ENCODE measurements at regions not wholly inside any gene's neighbourhood (a gene's known extent, or its start where the extent isn't known, plus 50 kb on each side); places are given as distances from the start of the nearest gene placed in this dataset.
"Not testable (repeated sequence)": the region's sequence is repeated elsewhere in the genome, so short reads cannot be mapped to it uniquely, and the experiment has no call there.

DNA sequence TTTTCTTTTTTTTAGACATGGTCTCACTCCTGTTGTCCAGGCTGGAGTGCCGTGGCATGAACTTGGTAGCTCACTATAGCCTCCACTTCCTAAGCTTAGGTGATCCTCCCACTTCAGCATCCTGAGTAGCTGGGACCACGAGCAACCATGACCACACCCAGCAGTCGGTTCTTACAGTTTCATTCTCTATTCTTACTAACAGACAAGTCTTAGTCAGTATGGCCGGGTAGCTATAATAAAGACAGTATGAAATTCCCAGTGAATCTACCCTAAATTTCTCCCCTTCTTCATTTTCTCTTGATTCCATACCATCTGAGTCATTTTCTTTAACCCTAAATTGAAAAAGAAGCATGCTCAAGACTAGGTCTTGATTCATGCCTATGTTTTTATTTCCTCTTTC, 775.3 kb upstream of the NRXN1 start:
- DNase-seq, result no peak

DNA sequence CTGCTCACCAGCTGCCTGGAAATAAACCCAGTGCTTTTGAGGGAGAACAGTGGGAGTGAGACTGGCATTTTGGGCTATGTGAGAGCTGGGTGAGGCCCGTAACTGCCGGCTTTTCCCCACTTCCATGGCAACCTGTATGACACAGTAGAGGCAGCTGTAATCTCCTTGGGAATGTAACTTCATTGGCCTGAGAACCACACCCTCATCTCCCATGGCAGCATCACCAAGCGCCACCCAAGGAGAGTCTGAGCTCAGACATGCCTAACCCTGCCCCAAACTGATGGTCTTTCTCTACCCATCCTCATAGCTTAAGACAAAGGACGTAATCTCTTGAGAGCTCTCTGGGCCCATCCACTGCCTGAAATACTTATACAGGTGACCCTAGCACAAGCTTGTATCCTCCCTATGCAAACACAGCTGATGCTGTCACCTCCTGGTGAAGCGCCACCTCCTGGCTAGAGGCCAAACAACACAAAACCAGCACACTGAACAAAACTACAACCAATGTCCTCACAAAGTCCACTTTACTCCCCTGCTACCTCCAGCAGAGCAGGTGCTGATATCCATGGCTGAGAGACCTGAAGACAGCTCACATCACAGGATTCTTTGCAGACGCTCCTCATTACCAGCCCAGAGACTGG, 763.4 kb upstream of the NRXN1 start:
- no peak for DNase-seq

DNA sequence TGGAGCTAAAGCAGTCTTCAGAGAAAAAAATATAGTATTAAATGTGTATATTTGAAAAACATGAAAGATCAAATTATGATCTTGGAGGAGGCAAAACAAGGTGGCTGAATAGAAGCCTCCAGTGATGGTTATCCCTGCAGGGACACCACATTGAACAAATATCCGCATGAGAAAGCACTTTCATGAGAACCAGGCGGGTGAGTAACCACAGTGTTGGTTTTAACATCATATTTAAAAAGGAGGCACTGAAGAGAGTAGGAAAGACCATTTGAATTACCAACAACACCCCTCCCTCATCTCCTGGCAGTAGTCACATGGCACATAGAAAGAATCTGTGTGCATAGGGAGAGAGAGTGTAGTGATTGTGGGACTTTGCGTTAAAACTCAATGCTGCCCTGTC, 759.6 kb upstream of the NRXN1 start:
- no peak for DNase-seq

GRCh38 chr2:51790854-51791253, 758.9 kb upstream of the NRXN1 start:
- no peak for DNase-seq

DNA sequence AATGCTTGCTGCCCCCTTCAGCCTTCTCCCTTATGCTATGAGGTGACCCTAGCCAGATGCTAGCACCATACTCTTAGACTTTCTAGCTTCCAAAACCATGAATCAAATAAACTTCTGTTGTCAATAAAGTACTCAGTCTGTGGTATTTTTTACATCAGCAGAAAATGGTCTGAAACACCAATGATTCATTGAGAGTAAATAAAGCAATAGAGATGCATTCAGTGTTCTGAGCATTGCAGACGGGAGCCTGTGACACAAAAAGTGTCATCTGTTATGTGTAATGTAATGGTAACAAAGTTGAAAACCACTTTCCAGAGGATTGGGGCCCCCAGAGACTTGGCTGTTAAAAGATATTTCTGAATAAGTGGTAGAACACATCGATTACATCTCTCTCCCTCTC, 758.0 kb upstream of the NRXN1 start:
- DNase-seq, result no peak

DNA sequence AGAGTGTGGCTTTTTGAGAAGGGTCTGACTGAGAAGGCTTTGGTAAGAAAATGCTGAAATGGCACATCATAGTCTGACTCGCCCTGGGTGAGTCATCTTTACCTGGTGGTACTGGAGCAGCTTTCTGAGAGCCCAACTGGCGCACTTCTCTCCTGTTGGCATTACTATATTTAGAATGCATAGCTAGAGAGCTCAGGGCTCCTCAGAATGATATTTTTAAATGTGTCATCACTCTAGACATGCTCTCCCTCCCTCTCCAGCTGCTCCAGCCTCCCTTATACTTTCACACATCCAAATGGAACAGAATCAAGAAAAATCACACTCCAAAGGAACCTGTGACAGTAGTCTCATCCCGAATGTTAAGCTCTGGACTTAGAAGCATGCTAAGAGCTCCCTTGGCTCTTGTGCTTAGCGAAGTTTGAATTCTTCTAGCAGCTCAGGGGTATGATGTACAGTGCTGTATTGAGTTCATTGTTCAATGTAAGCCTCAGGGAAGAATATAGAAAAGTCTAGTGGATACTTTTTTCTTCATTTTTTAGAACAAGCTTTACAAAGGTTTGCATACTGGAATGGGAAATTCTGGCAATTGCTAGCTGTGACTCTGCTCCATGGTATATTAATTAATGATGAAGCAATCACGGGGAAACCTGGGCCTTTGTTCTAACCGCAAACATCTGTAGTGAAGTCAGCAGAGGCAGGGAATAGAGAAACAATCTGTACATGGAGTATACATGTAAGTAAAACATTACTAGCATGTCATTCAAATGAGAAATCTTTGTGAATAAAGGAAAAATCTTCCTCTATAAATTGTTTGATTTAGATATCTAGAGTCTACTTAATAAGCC, 751.2 kb upstream of the NRXN1 start:
- DNase-seq, result no peak

DNA sequence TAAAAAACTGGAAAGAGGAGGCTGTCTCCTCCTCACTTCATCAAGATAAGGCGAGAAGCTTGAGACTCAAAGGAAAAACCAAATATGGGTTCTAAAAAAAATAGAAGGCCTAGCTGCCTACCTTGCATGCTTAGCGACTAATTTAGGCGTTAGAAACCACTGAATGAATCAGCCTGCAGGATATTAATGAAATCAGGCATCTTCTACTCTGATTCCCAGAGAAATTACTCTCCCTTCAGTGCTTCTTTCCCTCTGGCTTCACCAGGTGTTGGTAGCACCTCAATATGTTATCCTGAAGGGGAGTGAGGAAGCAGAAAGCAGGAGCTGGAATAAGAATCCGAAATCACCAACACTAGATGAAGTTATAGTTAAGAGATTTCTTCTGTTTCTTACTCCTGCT, 749.8 kb upstream of the NRXN1 start:
- DNase-seq, result no peak

- no peak for DNase-seq
Observed at GRCh38 chr2:51780353-51780752, 748.4 kb upstream of the NRXN1 start.

- DNase-seq, result not testable (repeated sequence)
Observed at GRCh38 chr2:51779723-51780122, 747.8 kb upstream of the NRXN1 start.

- no peak for DNase-seq
Observed at GRCh38 chr2:51778806-51779205, 746.9 kb upstream of the NRXN1 start.

DNA sequence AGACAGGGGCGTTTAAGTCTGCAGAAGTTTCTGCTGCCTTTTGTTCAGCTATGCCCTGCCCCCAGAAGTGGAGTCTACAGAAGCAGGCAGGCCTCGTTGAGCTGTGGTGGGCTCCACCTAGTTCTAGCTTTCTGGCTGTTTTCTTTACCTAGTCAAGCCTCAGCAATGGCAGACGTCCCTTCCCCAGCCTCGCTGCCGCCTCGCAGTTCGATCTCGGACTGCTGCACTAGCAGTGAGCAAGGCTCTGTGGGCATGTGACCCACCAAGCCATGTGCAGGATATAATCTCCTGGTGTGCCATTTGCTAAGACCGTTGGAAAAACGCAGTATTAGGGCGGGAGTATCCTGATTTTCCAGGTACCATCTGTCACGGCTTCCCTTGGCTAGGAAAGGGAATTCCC, 742.7 kb upstream of the NRXN1 start:
- not testable (repeated sequence) for DNase-seq

GRCh38 chr2:51760441-51760840, 728.5 kb upstream of the NRXN1 start:
- no peak for DNase-seq

DNA sequence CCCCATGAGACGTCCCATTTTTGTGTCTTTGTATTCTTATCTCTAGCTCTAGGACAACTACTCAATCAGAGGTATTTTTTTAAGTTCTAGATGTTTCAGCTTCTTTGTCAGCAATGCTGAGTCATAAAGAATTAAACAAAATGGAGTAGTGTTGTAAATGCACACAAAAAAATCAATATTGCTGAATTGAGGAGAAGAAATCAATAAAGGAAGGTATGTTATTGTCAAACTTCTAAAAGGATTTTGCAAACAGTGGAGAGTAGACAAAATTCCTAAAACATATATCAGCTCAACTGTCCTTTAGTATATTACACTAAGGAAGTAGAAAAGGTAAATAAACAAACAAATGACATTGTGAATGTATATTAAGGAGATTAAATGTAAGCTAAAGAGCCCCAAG, 726.1 kb upstream of the NRXN1 start:
- DNase-seq, result no peak

- no peak for DNase-seq
Observed at GRCh38 chr2:51734115-51734514, 702.2 kb upstream of the NRXN1 start.

GRCh38 chr2:51723691-51724090, 691.8 kb upstream of the NRXN1 start:
- DNase-seq, result no peak

- no peak for DNase-seq
Observed at GRCh38 chr2:51722311-51722710, 690.4 kb upstream of the NRXN1 start.

- no peak for DNase-seq
Observed at GRCh38 chr2:51720826-51721225, 688.9 kb upstream of the NRXN1 start.

DNA sequence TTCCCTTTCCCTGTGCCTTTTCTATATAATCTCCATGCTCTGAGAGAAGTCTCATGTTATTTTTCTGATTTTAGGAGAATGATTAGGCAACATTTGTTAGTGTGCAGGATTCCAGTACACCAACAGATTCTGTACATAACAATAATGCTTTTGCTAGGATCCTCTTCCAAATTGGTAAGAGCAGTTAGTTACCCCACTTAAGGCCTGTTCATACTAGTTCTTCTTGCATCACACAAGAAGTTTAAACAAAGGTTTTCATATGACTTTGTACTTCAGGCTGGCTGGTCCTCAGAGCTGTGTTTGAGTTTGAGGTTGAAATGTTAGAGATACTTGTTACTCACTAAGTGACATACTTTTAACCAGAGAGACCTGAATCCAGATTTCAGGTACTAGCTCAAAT, 686.9 kb upstream of the NRXN1 start:
- DNase-seq, result no peak

DNA sequence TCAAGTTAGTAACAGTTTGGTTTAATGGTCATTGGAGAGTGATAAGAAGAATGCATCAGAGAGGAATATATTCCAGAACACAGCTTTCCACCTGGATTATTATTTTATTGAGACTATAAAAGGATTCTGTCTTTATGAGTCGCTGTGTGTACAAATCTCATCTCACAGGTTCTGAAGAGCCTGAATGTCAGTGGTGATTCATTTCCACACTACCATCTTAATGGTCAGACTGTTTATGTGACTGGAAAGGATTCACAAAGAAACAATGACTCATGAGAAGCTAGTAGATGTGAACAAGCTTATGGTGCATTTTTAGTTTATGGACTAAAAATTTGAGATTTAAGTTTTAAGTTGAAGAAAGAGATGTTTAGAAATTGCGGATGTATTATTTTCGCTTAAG, 685.4 kb upstream of the NRXN1 start:
- DNase-seq, result no peak

DNA sequence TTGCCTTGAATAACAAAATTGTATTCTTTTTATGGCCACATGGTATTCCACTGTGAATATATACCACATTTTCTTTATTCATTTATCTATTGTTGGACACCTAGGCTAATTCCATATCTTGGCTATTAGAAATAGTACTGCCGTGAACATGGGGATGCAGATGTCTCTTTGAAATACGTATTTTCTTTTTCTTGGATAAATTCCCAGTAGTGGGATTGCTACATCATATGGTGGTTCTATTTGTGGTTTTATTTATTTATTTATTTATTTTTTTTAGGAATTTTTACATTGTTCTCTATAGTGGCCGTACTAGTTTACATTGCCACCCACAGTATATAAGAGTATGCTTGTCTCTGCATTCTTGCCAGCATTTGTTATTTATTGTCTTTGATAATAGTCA, 679.8 kb upstream of the NRXN1 start:
- DNase-seq, result no peak

DNA sequence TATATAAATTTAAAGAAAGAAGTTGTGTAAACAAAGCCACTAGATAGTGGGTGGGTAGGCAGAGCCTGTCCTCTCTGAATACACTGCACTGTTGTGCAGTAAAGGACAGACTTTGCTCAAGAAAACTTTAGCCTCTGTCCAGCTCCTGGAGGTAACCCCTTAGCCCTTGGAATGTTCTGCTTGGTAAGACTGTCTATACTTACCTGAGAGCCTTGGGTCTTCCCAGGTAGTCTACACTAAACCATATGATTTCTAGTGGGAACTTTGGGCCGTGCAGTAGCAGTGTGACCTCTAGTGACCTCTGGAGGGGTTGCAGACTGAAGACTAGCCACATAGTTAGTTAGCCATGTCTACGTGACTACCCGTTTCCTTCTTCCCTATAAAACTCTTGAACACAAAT, 678.3 kb upstream of the NRXN1 start:
- DNase-seq, result no peak

- no peak for DNase-seq
Observed at GRCh38 chr2:51707625-51708024, 675.7 kb upstream of the NRXN1 start.

DNA sequence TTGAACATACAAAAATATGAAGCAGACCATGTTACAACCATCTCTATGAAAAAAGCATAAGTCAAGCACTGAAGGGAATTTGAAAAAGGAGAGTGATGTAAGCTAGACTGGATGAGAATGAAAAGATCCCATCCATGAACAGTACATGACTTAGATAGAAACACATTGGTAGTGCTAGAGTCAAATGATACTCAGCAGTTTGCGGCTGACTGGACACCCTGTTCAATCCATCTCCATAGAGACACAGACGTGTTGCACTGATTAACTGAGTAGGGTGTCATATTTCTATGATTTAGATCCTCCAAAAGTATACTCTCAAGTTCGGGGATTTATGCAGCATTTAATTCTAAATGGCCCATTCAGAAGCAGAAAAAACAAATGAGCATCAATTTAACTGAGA, 674.3 kb upstream of the NRXN1 start:
- DNase-seq, result no peak

GRCh38 chr2:51705417-51705816, 673.5 kb upstream of the NRXN1 start:
- DNase-seq, result no peak

DNA sequence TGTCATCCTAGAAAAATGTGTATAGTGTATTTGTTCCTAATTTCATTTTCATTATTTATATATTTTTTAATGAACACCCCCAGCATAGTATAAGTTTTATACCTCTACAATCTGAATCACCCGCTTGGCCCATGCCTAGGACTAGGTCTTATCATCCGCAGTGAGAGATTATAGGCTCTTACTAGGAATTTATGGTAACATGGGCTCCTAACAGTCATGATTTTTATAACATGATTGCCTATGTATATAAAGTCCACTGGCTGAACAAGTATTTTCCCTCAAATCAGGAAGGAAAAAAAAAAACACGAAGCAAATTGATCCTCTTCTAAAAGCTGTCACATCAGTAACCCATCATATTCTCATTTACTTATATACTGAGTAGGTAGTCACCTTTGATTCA, 666.1 kb upstream of the NRXN1 start:
- no peak for DNase-seq
